Mesendoderm (in vitro differentiated cells): ENCODE measurements at regions not wholly inside any gene's neighbourhood (a gene's known extent, or its start where the extent isn't known, plus 50 kb on each side); places are given as distances from the start of the nearest gene placed in this dataset.

Experiments used
- DNase-seq: peaks from one replicate; pipeline ENCODE4 v3.0.0; 2013
- H2AK5ac ChIP-seq: 2 replicates; pipeline ENCODE4 v1.6.1; 2013; ENCODE audit warnings: low read length, inconsistent platforms
- H2BK120ac ChIP-seq: 2 replicates; pipeline ENCODE4 v1.6.1; 2013; ENCODE audit warnings: low read depth, mild to moderate bottlenecking, low read length, moderate library complexity, mixed read lengths
- H2BK15ac ChIP-seq: replicated peaks from 2 replicates; pipeline ENCODE4 v1.6.1; 2013; ENCODE audit warnings: low read depth, mild to moderate bottlenecking, moderate library complexity
- H2BK5ac ChIP-seq: 2 replicates; pipeline ENCODE4 v1.6.1; 2013; ENCODE audit warnings: low read length, inconsistent platforms
- H3K18ac ChIP-seq: 2 replicates; pipeline ENCODE4 v1.6.1; 2013; ENCODE audit warnings: mild to moderate bottlenecking, low read length, mixed read lengths
- H3K23ac ChIP-seq: one replicate; pipeline ENCODE4 v1.6.1; 2013; ENCODE audit warnings: low read length
- H3K27ac ChIP-seq: 2 replicates; pipeline ENCODE4 v1.5.1; 2013; ENCODE audit warnings: low read depth, mild to moderate bottlenecking, inconsistent platforms, low read length, moderate library complexity
- H3K27me3 ChIP-seq: 2 replicates; pipeline ENCODE4 v1.6.1; 2013; ENCODE audit warnings: low read length, control low read depth, mild to moderate bottlenecking, inconsistent platforms; ENCODE audit not compliant: insufficient read depth, poor library complexity
- H3K36me3 ChIP-seq: 2 replicates; pipeline ENCODE4 v1.6.1; 2013; ENCODE audit warnings: low read length, inconsistent platforms; ENCODE audit not compliant: control insufficient read depth, insufficient read depth
- H3K4ac ChIP-seq: one replicate; pipeline ENCODE4 v1.6.1; 2013; ENCODE audit warnings: low read depth, mild to moderate bottlenecking, low read length, moderate library complexity
- H3K4me1 ChIP-seq: 2 replicates; pipeline ENCODE4 v1.6.1; 2013; ENCODE audit warnings: low read depth, low read length, inconsistent platforms; ENCODE audit not compliant: control insufficient read depth
- H3K4me2 ChIP-seq: 2 replicates; pipeline ENCODE4 v1.6.1; 2013; ENCODE audit warnings: low read length
- H3K4me3 ChIP-seq: 2 replicates; pipeline ENCODE4 v1.5.1; 2013; ENCODE audit warnings: mild to moderate bottlenecking, low read length
- H3K56ac ChIP-seq: one replicate; pipeline ENCODE4 v1.6.1; 2013; ENCODE audit warnings: low read length
- H3K79me1 ChIP-seq: 2 replicates; pipeline ENCODE4 v1.6.1; 2013; ENCODE audit warnings: low read length, inconsistent platforms
- H3K79me2 ChIP-seq: 2 replicates; pipeline ENCODE4 v1.6.1; 2013; ENCODE audit warnings: mild to moderate bottlenecking, low read length; ENCODE audit not compliant: control insufficient read depth, insufficient read depth
- H3K9ac ChIP-seq: 2 replicates; pipeline ENCODE4 v1.6.1; 2013; ENCODE audit warnings: low read length, inconsistent platforms
- H4K5ac ChIP-seq: one replicate; pipeline ENCODE4 v1.6.1; 2013; ENCODE audit warnings: low read length
- H4K8ac ChIP-seq: one replicate; pipeline ENCODE4 v1.6.1; 2013; ENCODE audit warnings: low read depth, mild to moderate bottlenecking, control low read depth, low read length, moderate library complexity
- WGBS: extraction: QIAGEN DNeasy Blood & Tissue Kit; methylation state at CpG from one replicate; pipeline ENCODE4 v1.1.7; 2013; ENCODE audit warnings: low lambda C conversion rate, missing lambda C conversion rate; ENCODE audit not compliant: insufficient coverage; ENCODE audit errors: extremely low coverage; 5-methylcytosine and 5-hydroxymethylcytosine counted together

GRCh38 chr17:68657166-68657565, 56.0 kb upstream of the FAM20A start:
- Histone ChIP-seq H4K5ac (no peak overlapping the region), H2BK5ac (no peak overlapping the region), H3K9ac (no peak overlapping the region), H3K4ac (no peak overlapping the region), H3K18ac (no peak overlapping the region), H3K56ac (peak overlapping the region; percentile 7), H3K23ac (no peak overlapping the region), H3K27ac (no peak overlapping the region), H3K4me3 (no peak overlapping the region), H3K4me1 (no peaks in the 10 kb centered on the region), H4K8ac (no peak overlapping the region), H2AK5ac (no peak overlapping the region), H2BK120ac (no peak overlapping the region), H2BK15ac (no peak overlapping the region), H3K79me2 (no peaks in the 10 kb centered on the region), H3K4me2 (no peak overlapping the region), H3K27me3 (no peaks in the 10 kb centered on the region), H3K79me1 (no peaks in the 10 kb centered on the region), H3K36me3 (no peaks in the 10 kb centered on the region)
- no peak for DNase-seq
- no CpG with 5 or more reads among the region's 4 CpGs for WGBS

DNA sequence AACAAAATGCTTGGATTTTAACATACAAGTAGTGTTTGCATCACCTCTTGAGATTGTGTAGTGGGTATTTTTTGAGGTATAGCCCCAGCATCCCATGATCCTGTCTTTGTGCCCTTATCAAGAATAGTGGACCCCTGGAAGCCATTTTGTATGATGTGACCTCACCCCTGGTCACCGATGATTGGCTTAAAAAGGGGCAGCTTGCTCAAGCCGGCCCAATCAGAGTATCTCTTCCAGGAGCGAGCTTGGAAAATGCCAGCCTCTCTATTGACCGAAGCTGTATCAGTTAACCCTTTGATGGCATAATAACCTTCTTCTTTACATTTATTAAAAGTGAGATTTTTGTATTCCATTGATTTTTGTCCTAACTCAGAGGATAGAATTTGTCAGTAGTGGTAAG, 55.5 kb upstream of the FAM20A start:
- Histone ChIP-seq H4K5ac (no peak overlapping the region), H2AK5ac (no peak overlapping the region)
- no CpG with 5 or more reads among the region's 4 CpGs for WGBS

More for the DNA sequence above, 55.5 kb upstream of the FAM20A start:
- no peak overlapping the region for H3K4me2 ChIP-seq
- H3K79me1 ChIP-seq = no peaks in the 10 kb centered on the region
- H3K27me3 ChIP-seq = no peaks in the 10 kb centered on the region
- no peak overlapping the region for H3K27ac ChIP-seq
- H4K8ac ChIP-seq = no peak overlapping the region
- no peaks in the 10 kb centered on the region for H3K36me3 ChIP-seq
- no peaks in the 10 kb centered on the region for H3K79me2 ChIP-seq
- DNase-seq = no peak
- no peak overlapping the region for H3K23ac ChIP-seq
- no peak overlapping the region for H3K9ac ChIP-seq
- no peak overlapping the region for H3K4ac ChIP-seq
- no peak overlapping the region for H3K56ac ChIP-seq
- no peak overlapping the region for H2BK15ac ChIP-seq
- H3K4me1 ChIP-seq = no peaks in the 10 kb centered on the region
- H3K4me3 ChIP-seq = no peak overlapping the region
- H2BK120ac ChIP-seq = no peak overlapping the region
- H2BK5ac ChIP-seq = no peak overlapping the region
- no peak overlapping the region for H3K18ac ChIP-seq
